HK-2 (cell line): ENCODE measurements at regions not wholly inside any gene's neighbourhood (a gene's known extent, or its start where the extent isn't known, plus 50 kb on each side); places are given as distances from the start of the nearest gene placed in this dataset.

Source experiments
- DNase-seq: peaks from one replicate; pipeline ENCODE4 v3.0.0-alpha.2; 2018; ENCODE audit not compliant: unreplicated experiment

GRCh38 chr14:73800970-73801515 is 50.6 kb upstream of the PTGR2 start:
- no peak for DNase-seq

- no peak for DNase-seq
Measured at GRCh38 chr14:73797543-73798265, 53.9 kb upstream of the PTGR2 start.

- DNase-seq, result no peak
Measured at GRCh38 chr14:73796893-73797542, 54.6 kb upstream of the PTGR2 start.

- no peak for DNase-seq
Measured at GRCh38 chr14:73796415-73796814, 55.2 kb upstream of the PTGR2 start.

- peak; percentile 60 for DNase-seq
Measured at GRCh38 chr14:73795974-73796373, 55.7 kb upstream of the PTGR2 start.

GRCh38 chr14:73795466-73795865 is 56.2 kb upstream of the PTGR2 start:
- DNase-seq, result no peak

GRCh38 chr14:73794146-73794545 is 57.5 kb upstream of the PTGR2 start:
- DNase-seq, result no peak

- DNase-seq, result no peak
Measured at GRCh38 chr14:73792481-73792880, 59.1 kb upstream of the PTGR2 start.

GRCh38 chr14:73789989-73790581 is 61.5 kb upstream of the PTGR2 start:
- DNase-seq, result no peak

- DNase-seq, result no peak
Measured at GRCh38 chr14:73788701-73789551, 62.7 kb upstream of the PTGR2 start.

- no peak for DNase-seq
Measured at GRCh38 chr14:73788317-73788598, 63.4 kb upstream of the PTGR2 start.

- DNase-seq, result no peak
Measured at GRCh38 chr14:73787486-73788316, 63.9 kb upstream of the PTGR2 start.

GRCh38 chr14:73786636-73787485 is 64.8 kb upstream of the PTGR2 start:
- peak; percentile 56 for DNase-seq

GRCh38 chr14:73785834-73786635 is 65.6 kb upstream of the PTGR2 start:
- peak; percentile 61 for DNase-seq

GRCh38 chr14:73785336-73785833 is 66.2 kb upstream of the PTGR2 start:
- peak; percentile 75 for DNase-seq

GRCh38 chr14:73784988-73785313 is 66.7 kb upstream of the PTGR2 start:
- no peak for DNase-seq

GRCh38 chr14:73784181-73784987 is 67.2 kb upstream of the PTGR2 start:
- no peak for DNase-seq

GRCh38 chr14:73783107-73783727 is 68.4 kb upstream of the PTGR2 start:
- DNase-seq, result no peak
